ENCODE measurements at regions not wholly inside any gene's neighbourhood (a gene's known extent, or its start where the extent isn't known, plus 50 kb on each side); places are given as distances from the start of the nearest gene placed in this dataset.

DNA sequence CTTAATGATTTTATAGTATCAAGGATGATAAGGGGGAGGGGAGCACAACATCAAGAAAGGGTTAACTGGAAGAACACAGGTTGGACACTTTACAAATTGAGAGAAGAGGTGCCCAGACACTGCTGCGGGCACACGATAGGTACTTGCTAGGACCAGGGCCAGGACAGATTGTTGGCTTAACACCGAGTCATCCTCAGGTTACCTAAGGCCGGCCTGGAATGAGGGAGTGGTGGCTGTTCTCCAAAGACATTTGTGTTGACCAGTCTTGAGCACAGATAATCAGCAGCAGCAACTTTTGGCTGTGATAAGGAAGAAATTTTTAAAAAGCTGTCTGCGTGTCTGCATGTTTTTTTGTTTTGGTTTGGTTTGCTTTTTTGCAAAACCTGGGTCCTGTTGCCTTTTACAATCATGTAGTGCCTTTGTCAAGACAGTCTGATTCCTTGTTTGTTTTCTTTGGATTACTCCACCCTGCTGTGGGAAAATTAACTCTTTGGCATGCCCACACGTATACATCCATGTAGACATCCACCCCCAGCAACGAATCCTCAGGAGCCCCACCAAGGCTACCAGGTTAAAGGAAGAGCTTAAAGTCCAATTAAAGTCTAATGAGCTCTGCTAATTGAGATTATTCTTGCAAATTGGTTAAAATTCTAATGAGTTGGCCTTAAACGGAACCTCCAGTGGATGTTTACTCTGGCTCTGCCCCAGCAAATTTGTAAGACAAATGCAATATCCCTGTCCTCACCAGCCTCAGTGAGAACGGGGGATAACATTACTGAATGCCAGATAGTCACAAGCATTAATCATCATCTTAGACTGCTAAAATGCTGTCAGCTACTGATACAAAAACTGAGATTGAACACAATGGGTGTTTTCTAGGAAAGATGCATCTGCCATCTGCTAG lies 382.3 kb downstream of the ACTL7B start:
- Histone ChIP-seq H3K4me1 (ENCODE audit: control insufficient read depth, insufficient read depth, low read length) (peaks cover 8% of the 10 kb centered on the region; the same call in 1 of the 2 replicates), H3K9ac (ENCODE audit: low read length) (no peak overlapping the region), H3K9me3 (ENCODE audit: control insufficient read depth, insufficient read depth, low read depth, low read length) (no peaks in the 10 kb centered on the region), H3K27me3 (ENCODE audit: control insufficient read depth, insufficient read depth, low read length) (no peaks in the 10 kb centered on the region), H3K36me3 (ENCODE audit: control insufficient read depth, insufficient read depth, low read length) (no peaks in the 10 kb centered on the region), H3K27ac (ENCODE audit: low read depth, low read length) (no peak overlapping the region), H3K4me3 (ENCODE audit: low read depth, low read length) (no peak overlapping the region)

DNA sequence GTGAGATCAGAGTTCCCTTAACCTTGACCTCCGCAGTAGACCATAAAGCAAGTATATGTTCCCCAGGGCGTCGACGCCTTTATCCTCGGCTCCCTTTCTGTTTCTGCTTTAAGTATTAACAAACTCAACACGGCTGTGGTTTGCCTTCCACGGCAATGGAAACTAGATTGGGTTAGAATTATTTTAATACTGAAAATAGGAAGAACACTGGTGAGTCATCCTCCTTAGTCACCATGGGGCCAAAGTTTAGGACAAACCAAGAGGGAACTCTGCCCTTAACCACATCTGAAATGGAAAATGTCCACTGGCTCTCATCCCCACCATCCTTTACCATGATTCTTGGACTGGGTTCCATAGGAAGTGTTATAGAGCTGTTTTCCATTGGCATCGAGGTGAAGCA lies 386.1 kb downstream of the ACTL7B start:
- no peak overlapping the region for H3K27ac ChIP-seq (ENCODE audit: low read depth, low read length)
- H3K36me3 ChIP-seq (ENCODE audit: control insufficient read depth, insufficient read depth, low read length): no peaks in the 10 kb centered on the region
- no peaks in the 10 kb centered on the region for H3K27me3 ChIP-seq (ENCODE audit: control insufficient read depth, insufficient read depth, low read length)
- H3K9ac ChIP-seq (ENCODE audit: low read length): no peak overlapping the region
- no peaks in the 10 kb centered on the region for H3K9me3 ChIP-seq (ENCODE audit: control insufficient read depth, insufficient read depth, low read depth, low read length)
- peaks cover 8% of the 10 kb centered on the region; the same call in 1 of the 2 replicates for H3K4me1 ChIP-seq (ENCODE audit: control insufficient read depth, insufficient read depth, low read length)
- no peak overlapping the region for H3K4me3 ChIP-seq (ENCODE audit: low read depth, low read length)

DNA sequence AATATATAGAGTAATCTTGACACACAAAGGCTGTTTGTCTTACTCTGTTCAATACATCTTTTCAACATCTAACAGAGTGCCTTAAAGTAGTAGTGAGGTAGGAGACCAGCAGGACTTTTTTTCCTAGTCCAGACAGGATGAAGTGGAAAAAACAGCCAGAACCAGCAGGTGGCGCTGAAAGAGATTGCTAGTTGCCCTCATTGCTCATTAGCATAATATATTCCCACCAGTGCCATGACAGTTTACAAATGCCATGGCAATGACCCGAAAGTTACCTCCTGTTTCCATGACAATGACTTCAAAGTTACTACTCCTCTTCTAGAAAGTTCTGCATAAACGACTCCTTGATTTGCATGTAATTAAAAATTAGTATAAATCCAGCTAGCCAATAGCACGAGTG lies 387.4 kb downstream of the ACTL7B start:
- no peak overlapping the region for H3K27ac ChIP-seq (ENCODE audit: low read depth, low read length)
- no peaks in the 10 kb centered on the region for H3K36me3 ChIP-seq (ENCODE audit: control insufficient read depth, insufficient read depth, low read length)
- H3K9me3 ChIP-seq (ENCODE audit: control insufficient read depth, insufficient read depth, low read depth, low read length): no peaks in the 10 kb centered on the region
- H3K9ac ChIP-seq (ENCODE audit: low read length): no peak overlapping the region
- H3K27me3 ChIP-seq (ENCODE audit: control insufficient read depth, insufficient read depth, low read length): no peaks in the 10 kb centered on the region
- no peak overlapping the region for H3K4me3 ChIP-seq (ENCODE audit: low read depth, low read length)
- H3K4me1 ChIP-seq (ENCODE audit: control insufficient read depth, insufficient read depth, low read length): 0 out of 2 replicates have a peak, but pooled peaks cover 3% of the 10 kb centered on the region

DNA sequence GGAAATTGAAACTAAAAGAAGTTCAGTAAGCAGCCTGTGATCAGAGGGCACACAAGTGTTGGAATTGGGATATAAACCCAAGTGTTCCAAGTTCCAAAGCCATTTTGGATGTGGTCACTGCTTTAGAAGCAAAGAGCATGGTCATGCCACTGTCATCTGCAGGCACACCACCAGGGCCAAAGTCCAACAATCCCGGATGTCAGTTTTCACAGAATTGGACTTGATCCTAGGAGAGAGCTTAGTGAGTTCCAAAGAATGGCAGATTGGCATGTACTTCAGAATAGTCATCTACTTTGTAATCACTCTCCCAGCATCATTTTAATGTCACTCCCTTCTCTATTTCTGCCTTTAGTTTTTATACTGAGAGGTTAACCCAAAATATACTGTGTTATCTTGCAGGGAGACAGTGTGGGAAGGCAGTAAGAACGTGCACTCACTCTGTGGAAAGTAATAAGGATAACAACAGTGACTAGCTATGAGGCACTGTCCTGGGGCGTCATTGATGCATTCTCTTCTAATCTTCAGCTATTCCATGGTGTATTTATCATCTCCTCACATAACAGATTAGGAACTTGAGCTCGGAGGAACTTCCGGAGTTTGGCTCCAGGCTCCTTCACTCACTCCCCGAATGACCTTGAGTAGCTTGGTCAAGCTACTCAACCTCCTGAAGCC lies 388.0 kb downstream of the ACTL7B start:
- no peaks in the 10 kb centered on the region for H3K4me1 ChIP-seq (ENCODE audit: control insufficient read depth, insufficient read depth, low read length)
- H3K27me3 ChIP-seq (ENCODE audit: control insufficient read depth, insufficient read depth, low read length): no peaks in the 10 kb centered on the region
- no peaks in the 10 kb centered on the region for H3K9me3 ChIP-seq (ENCODE audit: control insufficient read depth, insufficient read depth, low read depth, low read length)
- H3K36me3 ChIP-seq (ENCODE audit: control insufficient read depth, insufficient read depth, low read length): no peaks in the 10 kb centered on the region
- no peak overlapping the region for H3K9ac ChIP-seq (ENCODE audit: low read length)
- H3K27ac ChIP-seq (ENCODE audit: low read depth, low read length): no peak overlapping the region
- H3K4me3 ChIP-seq (ENCODE audit: low read depth, low read length): no peak overlapping the region

DNA sequence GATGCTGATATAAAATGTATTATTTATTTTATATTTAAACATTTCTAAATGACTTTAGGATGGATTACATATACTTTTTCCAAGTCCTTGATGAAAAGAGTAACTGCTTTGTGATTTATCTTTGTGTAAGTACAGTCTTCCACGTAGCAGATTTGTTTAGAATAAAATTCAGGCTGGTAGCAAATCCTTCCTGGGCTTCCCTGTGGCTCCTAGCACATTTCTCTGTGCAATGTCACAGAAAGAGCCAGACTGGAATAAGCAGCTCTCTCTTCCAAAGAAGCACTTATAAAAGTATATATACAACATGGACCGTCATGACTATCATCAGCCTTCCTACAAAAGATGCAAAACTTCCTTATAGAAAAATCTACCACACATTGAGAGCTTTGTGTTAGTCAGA lies 388.6 kb downstream of the ACTL7B start:
- Histone ChIP-seq H3K36me3 (ENCODE audit: control insufficient read depth, insufficient read depth, low read length) (no peaks in the 10 kb centered on the region), H3K27me3 (ENCODE audit: control insufficient read depth, insufficient read depth, low read length) (no peaks in the 10 kb centered on the region), H3K27ac (ENCODE audit: low read depth, low read length) (no peak overlapping the region), H3K9ac (ENCODE audit: low read length) (no peak overlapping the region), H3K4me3 (ENCODE audit: low read depth, low read length) (no peak overlapping the region), H3K4me1 (ENCODE audit: control insufficient read depth, insufficient read depth, low read length) (no peaks in the 10 kb centered on the region), H3K9me3 (ENCODE audit: control insufficient read depth, insufficient read depth, low read depth, low read length) (no peaks in the 10 kb centered on the region)

DNA sequence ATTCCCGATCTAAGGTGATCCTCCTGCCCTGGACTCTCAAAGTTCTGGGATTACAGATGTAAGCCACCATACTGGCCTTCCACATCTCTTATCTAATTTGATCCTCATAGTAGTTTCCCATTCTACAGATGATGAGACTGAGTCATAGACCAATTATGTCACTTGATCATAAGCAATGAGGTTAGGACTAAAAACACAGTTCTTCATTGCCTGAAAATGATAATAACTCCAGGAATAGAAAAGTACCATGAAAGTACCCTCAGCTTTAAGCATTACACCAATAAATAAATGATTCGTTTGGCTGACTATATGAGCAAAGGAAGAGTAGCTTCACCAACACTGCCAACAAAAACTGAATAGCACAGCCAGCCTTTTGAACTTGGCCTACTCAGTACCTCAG lies 389.5 kb downstream of the ACTL7B start:
- H3K4me3 ChIP-seq (ENCODE audit: low read depth, low read length): no peak overlapping the region
- H3K36me3 ChIP-seq (ENCODE audit: control insufficient read depth, insufficient read depth, low read length): no peaks in the 10 kb centered on the region
- no peaks in the 10 kb centered on the region for H3K9me3 ChIP-seq (ENCODE audit: control insufficient read depth, insufficient read depth, low read depth, low read length)
- H3K27ac ChIP-seq (ENCODE audit: low read depth, low read length): no peak overlapping the region
- no peak overlapping the region for H3K9ac ChIP-seq (ENCODE audit: low read length)
- H3K27me3 ChIP-seq (ENCODE audit: control insufficient read depth, insufficient read depth, low read length): no peaks in the 10 kb centered on the region
- no peaks in the 10 kb centered on the region for H3K4me1 ChIP-seq (ENCODE audit: control insufficient read depth, insufficient read depth, low read length)

DNA sequence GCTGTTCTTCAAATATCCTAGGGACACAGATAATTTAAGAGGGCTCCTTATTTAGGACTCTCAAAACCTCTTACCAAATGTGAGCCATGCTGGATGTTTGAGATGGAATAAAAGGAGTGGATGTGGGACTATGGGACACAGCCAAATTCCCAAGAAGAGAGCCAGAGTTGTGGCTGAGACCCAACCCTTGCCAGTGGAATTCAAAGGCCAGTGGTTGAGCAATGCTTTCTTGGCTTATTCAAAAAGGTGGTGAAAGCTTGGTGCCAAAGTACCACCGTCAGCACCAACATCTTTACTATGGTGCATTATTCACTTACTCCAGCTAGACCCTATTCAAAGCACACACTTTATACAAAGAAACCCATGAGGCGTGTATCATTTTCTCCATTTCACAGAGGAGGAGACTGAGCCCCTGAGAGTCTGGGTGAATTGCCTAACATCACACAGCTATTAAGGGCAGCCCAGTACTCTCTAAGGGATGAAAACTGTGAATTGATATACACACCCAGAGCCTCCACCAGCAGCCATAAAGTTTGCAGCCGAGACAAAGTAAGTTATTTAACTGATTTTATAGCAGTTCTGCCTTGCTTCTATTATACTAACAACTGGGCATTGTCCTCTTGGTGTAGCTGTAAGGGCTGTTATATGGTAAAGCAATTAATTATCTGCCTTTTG lies 391.7 kb downstream of the ACTL7B start:
- no peaks in the 10 kb centered on the region for H3K4me1 ChIP-seq (ENCODE audit: control insufficient read depth, insufficient read depth, low read length)
- H3K9ac ChIP-seq (ENCODE audit: low read length): no peak overlapping the region

DNA sequence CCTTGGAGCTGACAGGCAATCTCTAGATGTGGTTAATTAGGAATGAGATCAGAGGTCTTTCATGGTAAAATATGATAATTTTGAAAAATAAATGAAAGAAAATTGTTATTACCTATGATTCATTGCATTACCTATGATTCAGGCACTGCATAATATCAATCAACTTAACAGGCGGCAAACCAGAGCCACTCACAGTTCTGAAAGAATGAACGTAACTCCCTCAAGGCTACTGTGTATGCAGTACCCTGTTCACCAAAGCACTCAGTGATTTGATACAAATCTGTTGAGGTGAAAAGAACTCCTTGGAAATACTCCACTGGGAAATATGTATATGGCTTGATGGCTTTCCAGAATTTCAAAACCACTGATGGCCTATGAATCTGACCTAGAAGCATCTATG lies 398.9 kb downstream of the ACTL7B start:
- Histone ChIP-seq H3K4me1 (ENCODE audit: control insufficient read depth, insufficient read depth, low read length) (no peaks in the 10 kb centered on the region), H3K9me3 (ENCODE audit: control insufficient read depth, insufficient read depth, low read depth, low read length) (no peaks in the 10 kb centered on the region), H3K36me3 (ENCODE audit: control insufficient read depth, insufficient read depth, low read length) (no peaks in the 10 kb centered on the region)

More for the DNA sequence above, 391.7 kb downstream of the ACTL7B start:
- Histone ChIP-seq H3K27me3 (ENCODE audit: control insufficient read depth, insufficient read depth, low read length) (no peaks in the 10 kb centered on the region), H3K36me3 (ENCODE audit: control insufficient read depth, insufficient read depth, low read length) (no peaks in the 10 kb centered on the region), H3K9me3 (ENCODE audit: control insufficient read depth, insufficient read depth, low read depth, low read length) (no peaks in the 10 kb centered on the region), H3K4me3 (ENCODE audit: low read depth, low read length) (no peak overlapping the region), H3K27ac (ENCODE audit: low read depth, low read length) (no peak overlapping the region)

DNA sequence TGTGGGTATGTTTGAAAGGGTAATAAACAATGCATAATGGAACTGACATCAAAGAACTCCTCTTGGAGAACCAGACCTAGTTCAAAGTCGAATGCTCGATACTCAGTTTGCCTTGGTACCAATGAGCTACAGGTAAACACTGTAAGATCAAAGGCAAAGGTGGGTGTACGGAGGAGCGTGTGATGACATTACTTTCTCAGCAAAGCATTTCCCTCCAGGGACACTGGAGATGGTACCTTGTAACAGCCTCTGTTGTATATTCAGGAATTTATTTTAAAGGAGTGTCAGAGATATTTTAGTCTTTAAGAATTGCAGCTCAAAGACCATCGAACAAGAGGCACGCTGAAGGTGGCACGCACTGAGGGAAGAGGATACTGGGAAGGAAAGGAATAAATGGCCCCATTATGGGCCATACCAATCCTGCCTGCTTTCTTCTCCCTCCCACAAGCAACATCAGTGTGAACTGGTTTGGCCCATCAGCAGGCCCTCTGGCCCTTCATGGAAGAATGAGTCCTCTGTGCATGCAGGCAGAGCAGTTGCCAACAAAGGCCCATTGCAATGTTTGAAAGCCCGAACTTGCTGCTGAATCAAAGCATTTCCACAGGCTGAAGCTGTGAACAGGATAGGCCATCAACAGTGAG lies 410.2 kb downstream of the ACTL7B start:
- no peak overlapping the region for H3K27ac ChIP-seq (ENCODE audit: low read depth, low read length)
- no peaks in the 10 kb centered on the region for H3K36me3 ChIP-seq (ENCODE audit: control insufficient read depth, insufficient read depth, low read length)
- H3K4me1 ChIP-seq (ENCODE audit: control insufficient read depth, insufficient read depth, low read length): no peaks in the 10 kb centered on the region
- no peaks in the 10 kb centered on the region for H3K27me3 ChIP-seq (ENCODE audit: control insufficient read depth, insufficient read depth, low read length)
- no peak overlapping the region for H3K9ac ChIP-seq (ENCODE audit: low read length)
- H3K9me3 ChIP-seq (ENCODE audit: control insufficient read depth, insufficient read depth, low read depth, low read length): no peaks in the 10 kb centered on the region
- H3K4me3 ChIP-seq (ENCODE audit: low read depth, low read length): no peak overlapping the region

More for the DNA sequence above, 398.9 kb downstream of the ACTL7B start:
- no peak overlapping the region for H3K27ac ChIP-seq (ENCODE audit: low read depth, low read length)
- H3K9ac ChIP-seq (ENCODE audit: low read length): no peak overlapping the region
- no peak overlapping the region for H3K4me3 ChIP-seq (ENCODE audit: low read depth, low read length)
- no peaks in the 10 kb centered on the region for H3K27me3 ChIP-seq (ENCODE audit: control insufficient read depth, insufficient read depth, low read length)

DNA sequence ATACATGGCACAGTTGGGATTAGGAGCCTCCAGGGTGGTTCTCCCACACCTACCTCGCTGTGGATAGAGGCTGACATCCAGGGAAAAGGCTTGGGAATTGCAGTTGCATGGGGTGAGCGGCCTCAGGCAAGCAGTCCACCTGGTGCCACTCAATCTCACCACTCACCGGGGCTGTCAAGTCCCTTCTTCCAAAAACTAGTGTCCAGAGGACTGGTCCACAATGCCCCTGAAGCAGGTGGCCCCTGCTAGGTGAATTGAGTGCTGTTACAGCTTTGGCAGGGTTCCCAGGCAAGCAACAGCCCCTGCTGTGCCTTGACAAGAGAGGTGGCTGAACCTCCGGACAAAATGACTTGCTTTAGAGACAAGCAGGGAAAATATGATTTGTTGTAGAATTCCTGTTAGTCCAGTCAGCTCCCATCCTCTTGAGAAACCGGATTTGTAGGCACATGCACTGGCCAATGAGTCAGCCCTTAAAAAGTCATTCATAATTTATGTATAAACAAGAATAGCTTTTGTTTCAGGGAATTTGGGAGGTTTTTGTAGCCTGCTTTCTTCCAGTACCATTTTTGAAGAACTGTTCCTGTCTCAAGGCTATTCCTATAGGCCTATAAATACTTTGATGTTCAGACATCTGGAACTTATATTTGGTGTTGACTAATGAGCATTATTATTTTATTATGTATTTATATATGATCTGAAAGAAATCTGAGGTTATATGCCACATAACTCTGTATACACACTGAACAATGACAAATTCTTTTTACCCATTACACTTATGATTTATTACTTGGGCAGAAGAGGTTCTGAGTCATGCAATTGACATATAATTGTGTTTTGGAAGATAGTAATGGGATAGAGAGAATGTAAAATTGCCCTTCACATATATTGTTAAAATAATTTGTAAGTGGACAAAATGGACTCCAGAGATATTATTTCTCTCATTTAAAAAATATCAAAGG lies 411.1 kb downstream of the ACTL7B start:
- no peaks in the 10 kb centered on the region for H3K27me3 ChIP-seq (ENCODE audit: control insufficient read depth, insufficient read depth, low read length)
- no peaks in the 10 kb centered on the region for H3K36me3 ChIP-seq (ENCODE audit: control insufficient read depth, insufficient read depth, low read length)
- no peaks in the 10 kb centered on the region for H3K4me1 ChIP-seq (ENCODE audit: control insufficient read depth, insufficient read depth, low read length)
- H3K9ac ChIP-seq (ENCODE audit: low read length): no peak overlapping the region
- H3K9me3 ChIP-seq (ENCODE audit: control insufficient read depth, insufficient read depth, low read depth, low read length): no peaks in the 10 kb centered on the region
- no peak overlapping the region for H3K27ac ChIP-seq (ENCODE audit: low read depth, low read length)
- H3K4me3 ChIP-seq (ENCODE audit: low read depth, low read length): no peak overlapping the region

Data from HUES6 (cell line).